Prostate gland (tissue), 2 donors: ENCODE measurements at regions not wholly inside any gene's neighbourhood (a gene's known extent, or its start where the extent isn't known, plus 50 kb on each side); places are given as distances from the start of the nearest gene placed in this dataset.

Experiments
- POLR2A ChIP-seq: fragments of 450-650 bp; IDR thresholded peaks from one replicate; pipeline ENCODE4 v1.6.1; 2016; ENCODE audit warnings: antibody characterized with exemption, mild to moderate bottlenecking
- POLR2AphosphoS5 ChIP-seq: sonication (generic); formaldehyde crosslinking; IDR thresholded peaks from one replicate; pipeline ENCODE4 v1.6.1; 2017; ENCODE audit warnings: antibody characterized with exemption
- TF ChIP-seq, protein P1 (sequence below), 4 experiments: fragments of 200-600 bp in 2 of 4; fragments of 450-650 bp in 2 of 4; sonication (generic) in 2 of 4; IDR thresholded peaks; 1 replicate in 3 of 4; 2 replicates in 1 of 4; pipeline ENCODE4 v1.5.1; 2016 to 2019; ENCODE audit warnings: antibody characterized with exemption in 4 of 4, mild to moderate bottlenecking in 2 of 4, moderate library complexity in 2 of 4

DNA sequence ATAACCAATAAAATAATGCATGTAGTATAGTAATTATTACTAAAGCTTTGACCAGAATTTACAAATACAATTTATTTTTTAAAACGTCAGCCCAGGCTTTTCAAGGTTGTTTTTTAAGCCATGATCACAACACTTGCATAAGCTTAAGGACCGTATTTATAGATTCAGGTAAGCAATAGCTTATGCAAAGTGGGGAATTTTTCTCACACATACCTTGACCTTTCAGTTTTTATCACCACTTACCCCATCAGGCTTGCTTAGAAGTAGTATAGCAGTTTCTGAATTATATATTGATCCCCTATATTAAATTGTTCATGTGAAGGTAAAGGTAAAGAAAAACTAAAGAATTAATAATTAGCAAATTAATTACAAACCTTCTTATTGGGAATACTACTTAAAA lies 232.3 kb upstream of the FKBP1C start:
- TF ChIP-seq, protein P1, sequence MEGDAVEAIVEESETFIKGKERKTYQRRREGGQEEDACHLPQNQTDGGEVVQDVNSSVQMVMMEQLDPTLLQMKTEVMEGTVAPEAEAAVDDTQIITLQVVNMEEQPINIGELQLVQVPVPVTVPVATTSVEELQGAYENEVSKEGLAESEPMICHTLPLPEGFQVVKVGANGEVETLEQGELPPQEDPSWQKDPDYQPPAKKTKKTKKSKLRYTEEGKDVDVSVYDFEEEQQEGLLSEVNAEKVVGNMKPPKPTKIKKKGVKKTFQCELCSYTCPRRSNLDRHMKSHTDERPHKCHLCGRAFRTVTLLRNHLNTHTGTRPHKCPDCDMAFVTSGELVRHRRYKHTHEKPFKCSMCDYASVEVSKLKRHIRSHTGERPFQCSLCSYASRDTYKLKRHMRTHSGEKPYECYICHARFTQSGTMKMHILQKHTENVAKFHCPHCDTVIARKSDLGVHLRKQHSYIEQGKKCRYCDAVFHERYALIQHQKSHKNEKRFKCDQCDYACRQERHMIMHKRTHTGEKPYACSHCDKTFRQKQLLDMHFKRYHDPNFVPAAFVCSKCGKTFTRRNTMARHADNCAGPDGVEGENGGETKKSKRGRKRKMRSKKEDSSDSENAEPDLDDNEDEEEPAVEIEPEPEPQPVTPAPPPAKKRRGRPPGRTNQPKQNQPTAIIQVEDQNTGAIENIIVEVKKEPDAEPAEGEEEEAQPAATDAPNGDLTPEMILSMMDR (IDR thresholded peaks at IDR 0.05), result no peak
- TF ChIP-seq POLR2AphosphoS5 (no peak), POLR2A (no peak)
